ENCODE measurements at regions not wholly inside any gene's neighbourhood (a gene's known extent, or its start where the extent isn't known, plus 50 kb on each side); places are given as distances from the start of the nearest gene placed in this dataset.
"Not testable (repeated sequence)": the region's sequence is repeated elsewhere in the genome, so short reads cannot be mapped to it uniquely, and the experiment has no call there.

DNA sequence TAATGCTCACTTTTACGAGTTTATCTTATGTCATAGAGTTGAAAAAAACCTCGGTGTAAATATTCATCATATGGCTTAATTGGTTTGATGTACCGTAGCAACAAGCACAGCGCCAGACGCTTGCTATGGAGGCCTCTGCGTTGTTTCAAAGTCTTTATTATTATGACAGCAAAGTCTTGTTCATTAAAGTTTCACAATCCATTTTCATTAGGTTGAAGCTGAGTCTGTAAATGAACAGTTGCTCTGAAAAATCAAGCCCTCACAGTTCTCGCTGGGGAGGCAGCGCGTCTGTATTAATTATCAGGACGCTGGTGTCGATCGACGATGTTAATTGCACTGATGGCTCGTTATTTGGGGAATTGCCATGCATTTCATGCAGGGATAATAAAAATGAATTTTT is 185.6 kb downstream of the INSC start:
- no peak for DNase-seq

DNA sequence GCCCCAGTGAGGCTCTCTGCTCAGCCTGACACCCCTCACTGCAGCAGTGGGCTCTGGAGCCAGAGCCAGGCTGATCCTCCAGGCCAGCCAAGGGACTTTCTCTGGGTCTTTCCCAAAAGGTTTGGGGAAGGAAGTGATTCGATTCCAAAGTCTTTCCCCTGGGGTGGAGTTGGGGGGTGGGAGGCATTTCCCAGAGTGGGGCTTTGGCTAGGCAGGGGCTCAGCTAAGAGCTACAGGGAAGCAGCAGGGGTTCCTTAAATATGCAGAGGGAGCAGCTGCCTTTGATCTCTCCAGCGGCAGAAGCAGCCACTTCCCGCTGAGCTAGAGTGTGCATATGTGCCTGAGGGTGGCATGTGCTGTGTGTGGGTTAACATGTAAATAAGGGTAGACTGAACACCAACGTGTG is 192.9 kb downstream of the INSC start:
- DNase-seq = no peak

DNA sequence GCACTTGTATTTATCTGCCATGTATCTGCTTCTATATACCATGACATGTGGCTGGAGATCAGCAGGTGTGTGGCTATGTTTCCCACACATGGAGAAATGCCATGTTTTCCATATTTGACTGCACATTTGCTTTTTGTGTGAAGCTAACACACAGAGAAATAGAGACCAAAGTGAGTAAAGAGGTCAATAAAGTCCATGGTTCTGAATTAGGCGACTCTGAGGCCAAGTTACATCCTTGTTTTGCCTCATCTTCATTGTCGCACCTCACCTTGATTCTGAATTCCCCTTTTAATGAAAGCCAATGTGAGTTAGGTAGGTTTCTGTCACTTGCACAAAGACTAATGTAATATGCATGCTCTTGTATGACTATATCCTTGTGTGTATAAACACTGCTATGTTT is 194.1 kb downstream of the INSC start:
- DNase-seq = no peak

- DNase-seq = no peak
These were observed 194.6 kb downstream of the INSC start for GRCh38 chr11:15309296-15309695.

GRCh38 chr11:15313862-15314261 is 199.1 kb downstream of the INSC start:
- no peak for DNase-seq

DNA sequence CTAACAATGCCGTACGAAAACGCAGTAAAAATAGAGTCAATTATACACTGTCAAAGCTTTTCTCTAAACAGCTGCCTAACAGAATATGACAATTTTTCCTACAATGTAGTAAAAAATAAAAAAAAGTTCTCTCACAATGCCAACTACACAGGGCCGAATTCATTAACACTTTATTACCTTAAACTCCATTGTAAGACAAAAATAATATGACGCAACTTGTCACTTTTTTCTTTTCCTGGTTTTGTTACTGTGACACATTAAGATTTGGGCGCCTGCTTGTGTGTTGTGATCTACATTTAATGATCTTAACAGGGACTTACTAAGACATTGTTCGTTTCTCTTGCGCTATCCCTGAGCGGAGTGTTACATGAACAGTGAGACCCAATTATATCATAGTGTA is 204.1 kb downstream of the INSC start:
- DNase-seq = no peak

- no peak for DNase-seq
These were observed 211.8 kb downstream of the INSC start for GRCh38 chr11:15326520-15326919.

DNA sequence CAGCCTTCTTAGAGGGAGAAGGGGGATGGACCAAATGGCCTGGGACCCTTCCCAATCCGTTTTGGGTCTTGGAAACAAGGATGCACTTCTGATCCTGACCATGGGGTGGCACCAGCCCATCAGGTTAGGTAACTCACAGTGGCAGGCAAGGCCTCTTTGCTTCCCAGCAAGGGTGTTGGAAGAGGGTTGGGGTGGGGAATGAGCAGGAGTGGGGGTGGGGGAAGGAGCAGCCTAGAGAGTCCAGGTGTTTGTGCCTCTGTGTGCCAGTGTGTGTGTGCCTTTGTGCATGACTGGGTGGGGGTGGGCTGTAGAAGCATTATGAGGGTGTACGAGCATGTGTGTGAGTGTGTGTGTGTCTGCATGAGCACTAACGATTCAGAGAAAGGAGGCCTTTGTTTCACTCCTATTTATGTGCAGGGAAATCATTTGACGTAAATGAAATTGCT is 213.1 kb downstream of the INSC start:
- DNase-seq = peak; percentile 17

- DNase-seq = no peak
These were observed 218.7 kb downstream of the INSC start for GRCh38 chr11:15333407-15333806.

GRCh38 chr11:15334766-15335165 is 220.0 kb downstream of the INSC start:
- no peak for DNase-seq

DNA sequence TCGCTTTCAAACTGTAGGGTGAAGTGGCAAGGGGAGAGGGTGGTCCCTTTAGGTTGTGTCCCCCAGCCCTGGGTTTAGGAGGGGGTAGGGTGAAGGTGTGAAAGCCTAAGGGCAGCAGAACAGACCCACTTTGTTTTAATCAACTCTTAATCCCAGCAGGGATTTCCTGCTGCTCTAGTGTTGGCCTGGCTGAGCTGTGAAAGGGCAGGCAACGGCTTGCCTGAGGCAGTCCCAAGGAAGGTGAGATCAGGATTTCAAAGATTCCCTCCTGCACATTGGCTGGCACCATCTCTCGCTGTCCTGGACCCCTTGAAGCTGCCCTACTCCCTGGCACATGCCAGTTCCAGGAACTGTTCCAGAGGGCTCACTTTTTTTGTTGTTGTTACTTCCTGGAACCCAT is 221.3 kb downstream of the INSC start:
- no peak for DNase-seq

- no peak for DNase-seq
These were observed 224.6 kb downstream of the INSC start for GRCh38 chr11:15339302-15339701.

DNA sequence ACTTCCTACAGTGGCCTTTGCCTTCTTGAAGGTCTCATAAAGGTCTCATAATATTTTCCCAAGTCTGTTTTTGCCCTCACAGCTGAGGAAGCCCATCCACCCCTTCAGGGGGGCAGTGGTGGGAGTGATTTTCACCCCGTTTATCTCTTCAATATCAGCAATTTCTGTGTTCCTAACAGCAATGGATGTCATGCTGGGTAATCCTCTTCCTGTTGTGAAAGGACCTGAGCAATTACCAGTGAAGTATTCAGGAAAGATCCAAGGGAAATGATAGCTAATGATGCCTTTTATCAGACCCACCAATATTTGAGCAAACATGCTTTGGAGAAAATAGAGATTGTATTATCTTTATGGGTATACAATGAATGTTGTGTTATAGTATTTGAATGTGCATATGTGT is 226.9 kb downstream of the INSC start:
- no peak for DNase-seq

- no peak for DNase-seq
These were observed 227.4 kb downstream of the INSC start for GRCh38 chr11:15342163-15342562.

- no peak for DNase-seq
These were observed 232.2 kb downstream of the INSC start for GRCh38 chr11:15346907-15347306.

DNA sequence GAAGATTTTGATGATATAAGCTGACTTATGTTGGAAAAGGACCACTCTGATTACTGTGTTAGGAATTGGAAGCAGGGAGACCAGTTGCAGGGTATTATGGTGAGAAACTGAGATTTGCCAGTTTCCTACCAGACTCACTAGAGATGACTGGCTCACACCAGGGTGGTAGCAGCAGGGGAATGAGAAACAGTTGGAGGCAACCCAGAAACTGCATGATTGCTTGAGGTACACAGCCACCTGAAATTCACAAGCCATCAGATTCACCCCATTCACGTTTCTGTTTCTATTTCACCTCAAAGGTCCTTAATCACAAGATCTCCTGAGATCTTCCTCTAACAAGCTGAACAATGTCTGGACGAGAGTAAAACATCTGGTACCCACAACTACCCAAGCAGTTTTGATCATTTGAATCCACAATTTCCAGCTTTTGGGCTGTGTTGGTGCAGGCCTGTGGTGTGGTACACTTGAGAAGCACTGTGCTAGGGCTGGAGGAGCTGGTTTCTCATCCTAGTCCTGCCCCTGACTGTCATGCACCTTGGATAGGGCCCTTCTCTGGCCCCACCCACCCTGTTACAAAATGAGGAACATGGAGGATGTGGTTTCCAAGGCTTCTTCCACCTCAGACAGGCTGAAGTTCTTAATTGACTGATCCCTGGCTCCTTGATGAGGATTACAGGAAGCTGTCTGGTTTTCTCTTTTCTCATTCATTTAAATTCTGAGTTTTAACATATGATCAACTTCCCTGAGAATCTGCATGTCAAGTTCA is 233.4 kb downstream of the INSC start:
- DNase-seq = no peak

GRCh38 chr11:15349413-15349812 is 234.7 kb downstream of the INSC start:
- no peak for DNase-seq

- no peak for DNase-seq
These were observed 246.6 kb downstream of the INSC start for GRCh38 chr11:15361316-15361715.

DNA sequence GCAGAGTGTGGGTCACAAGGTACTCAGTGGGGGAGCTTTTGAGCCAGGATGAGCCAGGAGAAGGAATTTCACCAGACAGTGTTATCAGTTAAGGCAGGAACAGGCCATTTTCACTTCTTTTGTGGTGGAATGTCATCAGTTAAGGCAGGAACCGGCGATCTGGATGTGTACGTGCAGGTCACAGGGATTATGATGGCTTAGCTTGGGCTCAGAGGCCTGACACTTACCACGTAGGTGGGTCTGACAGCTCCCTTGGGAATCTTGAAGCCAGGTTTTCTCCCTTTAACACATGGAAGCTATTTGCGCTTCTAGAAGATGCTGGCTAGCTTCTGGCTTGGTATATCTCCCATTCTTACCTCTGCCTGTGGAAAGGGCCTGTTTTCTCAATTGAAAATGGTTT is 250.6 kb downstream of the INSC start:
- DNase-seq = not testable (repeated sequence)

DNA sequence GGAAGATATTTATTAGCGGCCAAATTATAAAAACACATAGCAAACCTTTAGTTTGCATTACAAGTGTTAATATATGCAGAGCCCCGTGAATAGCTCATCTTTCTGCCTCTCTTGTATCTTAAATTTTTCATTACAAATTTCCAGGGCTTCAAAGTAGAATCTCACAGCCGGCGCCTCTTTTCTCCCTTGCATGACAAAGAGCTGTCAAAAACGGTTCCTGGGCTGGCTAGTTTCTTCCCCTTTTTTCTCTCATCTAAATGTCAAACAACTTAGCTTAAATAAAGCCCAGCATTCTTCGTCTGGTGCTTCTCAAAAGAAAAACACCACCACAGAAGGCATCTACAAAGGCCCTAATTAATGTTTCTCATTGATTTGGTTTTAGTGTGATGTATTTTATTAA is 253.0 kb downstream of the INSC start:
- no peak for DNase-seq

DNA sequence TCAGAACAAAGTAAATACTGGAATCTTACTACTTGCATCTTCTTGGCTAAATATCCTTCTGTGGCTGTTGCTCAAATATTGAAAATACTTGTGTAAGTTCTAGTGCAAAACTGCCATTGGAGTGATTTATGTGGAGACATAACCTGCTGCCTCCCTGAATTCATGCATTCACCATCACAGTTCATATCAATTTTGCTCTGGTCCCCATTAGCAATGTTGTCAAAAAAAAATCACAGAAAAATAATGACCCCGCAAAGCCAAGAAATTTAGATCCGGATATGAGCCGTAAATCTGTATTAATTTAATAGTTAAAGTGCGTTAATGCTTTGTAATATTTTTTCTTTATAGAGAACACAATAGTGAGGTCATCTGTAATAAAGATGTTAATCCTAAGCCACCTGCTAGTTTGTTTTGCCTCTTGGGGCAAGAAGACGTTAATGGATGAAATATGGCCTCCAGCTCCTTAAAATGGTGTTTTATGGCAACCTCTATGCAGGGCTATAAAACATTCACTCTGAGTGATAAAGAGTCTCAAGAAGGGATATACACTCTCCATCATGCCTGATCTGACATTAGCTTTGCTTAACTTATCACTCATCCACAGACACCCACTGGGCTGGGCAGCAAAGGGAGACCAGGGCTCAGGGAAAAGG is 255.9 kb downstream of the INSC start:
- DNase-seq = no peak

DNA sequence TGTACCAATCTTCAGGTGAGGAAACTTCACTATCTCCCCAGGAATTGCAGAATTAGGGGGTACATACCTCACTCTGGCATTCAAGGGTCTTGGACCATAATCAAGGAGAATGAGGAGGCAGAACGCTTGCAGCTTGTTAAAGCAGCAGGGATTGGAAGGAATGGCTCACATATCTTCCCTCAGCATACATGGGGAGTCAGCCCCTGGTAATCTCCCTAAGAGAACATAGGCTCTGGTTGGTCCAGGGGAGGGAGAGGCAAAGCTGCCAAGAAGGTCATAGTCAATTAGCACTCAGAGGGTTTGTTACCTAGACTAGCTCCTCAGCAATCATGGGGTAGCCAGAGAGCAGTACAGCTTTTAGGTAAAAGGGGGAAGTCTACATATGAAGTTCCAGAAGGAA is 256.8 kb downstream of the INSC start:
- DNase-seq = no peak

DNA sequence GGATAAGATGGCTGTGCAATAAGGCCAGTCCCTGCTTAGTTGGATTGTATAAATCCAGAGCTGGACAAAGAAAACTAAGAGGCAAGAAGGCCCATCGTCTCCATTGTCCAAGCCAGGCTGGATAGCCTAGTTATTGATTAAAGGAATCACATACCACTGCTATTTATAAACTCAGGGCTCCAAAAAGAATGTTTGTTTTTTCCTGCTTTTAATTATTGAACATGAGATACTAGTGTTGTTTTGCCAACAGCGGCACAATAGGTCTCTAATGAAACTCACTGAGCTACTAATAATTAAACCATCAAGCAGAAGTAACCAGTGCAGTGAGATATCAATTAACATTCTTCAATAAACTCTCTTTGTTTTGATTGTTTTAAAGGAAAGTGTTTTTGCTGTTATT is 259.7 kb downstream of the INSC start:
- DNase-seq = no peak

GRCh38 chr11:15378941-15379340 is 264.2 kb downstream of the INSC start:
- no peak for DNase-seq

DNA sequence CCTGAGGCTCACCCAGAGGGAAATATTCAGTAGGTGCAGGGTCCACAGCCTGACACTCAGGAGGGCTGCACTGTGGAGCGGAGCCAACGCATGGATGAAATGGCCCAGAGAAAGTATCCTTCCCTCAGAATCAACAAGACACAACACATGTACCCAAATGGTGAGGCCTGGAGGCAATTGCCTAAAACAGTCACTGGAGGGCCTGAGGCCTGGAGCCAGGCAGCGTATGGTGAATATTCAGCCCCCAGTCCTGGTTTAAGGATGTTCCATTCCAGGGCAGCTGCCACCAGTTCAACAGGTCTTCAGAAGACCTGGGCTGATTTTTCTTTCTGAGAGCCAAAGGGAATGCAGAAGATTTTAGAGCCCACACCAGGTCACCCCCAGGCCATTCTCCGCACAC is 264.8 kb downstream of the INSC start:
- no peak for DNase-seq
